Suppressor macrophage treated with lipopolysaccharide for 1 hour (primary cell): ENCODE measurements at regions not wholly inside any gene's neighbourhood (a gene's known extent, or its start where the extent isn't known, plus 50 kb on each side); places are given as distances from the start of the nearest gene placed in this dataset.
A peak's percentile ranks its signal among the peaks of the same experiment; 100 is the strongest.

Experiments
- DNase-seq, 3 donors: peaks; one replicate each; pipeline ENCODE4 v3.0.0-alpha.2; 2020 to 2022

- DNase-seq = no peak
Measured at GRCh38 chr14:106809615-106810014, 1283.2 kb downstream of the TMEM121 start.

GRCh38 chr14:106810168-106810567 lies 1283.8 kb downstream of the TMEM121 start:
- peak in 1 of 3 donors; percentile 8 for DNase-seq

- no peak for DNase-seq
Measured at GRCh38 chr14:106811162-106811561, 1284.8 kb downstream of the TMEM121 start.

GRCh38 chr14:106812788-106813476 lies 1286.5 kb downstream of the TMEM121 start:
- no peak for DNase-seq

- DNase-seq = no peak
Measured at GRCh38 chr14:106813477-106813823, 1287.1 kb downstream of the TMEM121 start.

- DNase-seq = no peak
Measured at GRCh38 chr14:106820119-106820518, 1293.7 kb downstream of the TMEM121 start.

- DNase-seq = no peak
Measured at GRCh38 chr14:106821119-106821518, 1294.7 kb downstream of the TMEM121 start.

- no peak for DNase-seq
Measured at GRCh38 chr14:106822905-106823304, 1296.5 kb downstream of the TMEM121 start.

GRCh38 chr14:106823552-106823951 lies 1297.2 kb downstream of the TMEM121 start:
- DNase-seq = no peak

- no peak for DNase-seq
Measured at GRCh38 chr14:106826833-106827369, 1300.5 kb downstream of the TMEM121 start.

GRCh38 chr14:106831322-106831720 lies 1304.9 kb downstream of the TMEM121 start:
- DNase-seq = peak; percentile 26 to 62 (median 52)

GRCh38 chr14:106837870-106838269 lies 1311.5 kb downstream of the TMEM121 start:
- DNase-seq = no peak

GRCh38 chr14:106838991-106839769 lies 1312.8 kb downstream of the TMEM121 start:
- no peak for DNase-seq

GRCh38 chr14:106840258-106840657 lies 1313.9 kb downstream of the TMEM121 start:
- no peak for DNase-seq

- no peak for DNase-seq
Measured at GRCh38 chr14:106840991-106841390, 1314.6 kb downstream of the TMEM121 start.

- DNase-seq = no peak
Measured at GRCh38 chr14:106841701-106842100, 1315.3 kb downstream of the TMEM121 start.

GRCh38 chr14:106842687-106843086 lies 1316.3 kb downstream of the TMEM121 start:
- DNase-seq = peak; percentile 21 to 45 (median 30)

- DNase-seq = no peak
Measured at GRCh38 chr14:106843386-106843785, 1317.0 kb downstream of the TMEM121 start.

- DNase-seq = peak; percentile 56 to 68 (median 57)
Measured at GRCh38 chr14:106843951-106844483, 1317.6 kb downstream of the TMEM121 start.

- peak; percentile 68 to 85 (median 80) for DNase-seq
Measured at GRCh38 chr14:106844608-106845285, 1318.4 kb downstream of the TMEM121 start.

GRCh38 chr14:106845286-106846087 lies 1319.1 kb downstream of the TMEM121 start:
- peak in 2 of 3 donors; percentile 12 to 26 for DNase-seq

GRCh38 chr14:106846218-106846617 lies 1319.8 kb downstream of the TMEM121 start:
- no peak for DNase-seq
